GM11168 (cell line): ENCODE measurements at regions not wholly inside any gene's neighbourhood (a gene's known extent, or its start where the extent isn't known, plus 50 kb on each side); places are given as distances from the start of the nearest gene placed in this dataset.

Experiments used
- in situ Hi-C: fragments of 300-500 bp; cut with MboI; formaldehyde crosslinking; loops from one replicate; pipeline ENCODE4 v1.12.0; 2022; ENCODE audit warnings: low sequenced_read_pairs; ENCODE audit not compliant: unreplicated experiment

DNA sequence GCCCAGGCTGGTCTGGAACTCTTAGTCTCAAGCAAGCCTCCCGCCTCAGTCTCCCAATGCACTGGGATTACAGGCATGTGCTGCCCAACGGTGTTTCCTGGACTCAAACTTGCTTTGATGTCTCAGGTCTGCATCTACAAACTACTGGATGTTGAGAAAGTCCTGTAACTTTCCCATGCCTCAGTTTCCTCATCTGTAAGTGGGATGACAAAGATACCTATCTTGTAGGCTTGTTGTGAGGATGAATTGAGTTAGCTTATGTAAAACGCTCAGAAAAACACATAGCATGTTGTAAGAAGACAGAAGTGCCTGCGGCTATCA is 63.6 kb upstream of the NUDT4 start:
- in situ Hi-C loops = no loop called here

DNA sequence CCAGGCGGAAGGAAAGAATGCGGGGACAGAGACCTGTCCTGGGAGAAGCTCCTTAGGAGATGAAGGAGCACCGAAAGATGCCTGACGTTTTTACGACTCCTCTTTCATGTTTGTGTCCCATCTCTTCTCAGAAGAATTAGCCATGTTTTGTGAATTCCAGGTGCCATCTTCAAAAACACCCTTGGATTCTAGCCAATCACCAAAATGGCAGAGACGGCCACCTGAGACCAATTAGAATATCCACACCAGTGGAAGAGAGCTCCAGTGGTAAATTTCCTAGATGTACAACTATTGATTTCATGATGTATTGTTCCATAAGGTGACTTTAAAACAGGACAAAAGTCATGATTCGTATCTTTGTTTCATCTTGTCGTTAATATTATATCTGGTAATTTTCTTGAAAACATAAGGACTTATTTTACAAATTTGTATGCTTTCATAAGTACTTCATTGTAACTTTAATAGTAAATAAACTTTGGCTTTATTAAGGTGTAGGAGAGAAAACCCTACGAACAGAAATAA is 62.3 kb upstream of the NUDT4 start:
- in situ Hi-C loops = no loop called here

DNA sequence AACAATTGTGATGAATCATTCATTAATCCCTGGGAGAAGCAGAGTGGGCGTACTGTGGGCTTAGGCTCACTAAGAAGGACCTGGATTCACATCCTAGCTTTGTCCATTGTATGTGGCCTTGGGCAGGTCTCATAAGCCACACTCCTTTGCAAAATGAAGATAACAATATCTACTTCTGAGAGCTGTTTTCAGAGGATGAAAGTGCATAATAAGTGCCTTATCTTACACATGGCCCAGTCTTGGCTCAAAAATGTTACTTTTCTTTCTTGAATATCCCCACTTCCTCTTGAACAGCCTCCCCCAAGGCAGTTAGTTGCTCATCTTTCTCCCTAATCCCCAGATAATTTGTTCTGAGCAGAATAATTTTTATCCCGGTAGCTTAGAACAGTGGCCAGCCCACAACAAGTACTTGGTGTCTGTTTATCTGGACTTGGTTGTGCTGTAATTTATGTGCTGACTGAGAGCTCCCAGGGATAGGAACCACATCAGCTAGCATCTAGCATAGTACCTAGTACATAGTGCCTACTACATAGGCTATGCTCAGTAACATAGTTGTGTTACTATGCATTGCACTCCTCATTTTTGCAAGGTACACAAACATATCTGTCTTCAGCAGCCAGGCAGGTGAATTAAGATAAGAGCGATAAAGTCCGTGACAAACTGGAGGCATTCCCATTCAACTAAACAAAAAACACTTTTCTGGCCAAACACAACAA is 61.7 kb upstream of the NUDT4 start:
- in situ Hi-C loops = no loop called here

- in situ Hi-C loops = no loop called here
Observed at GRCh38 chr12:93316623-93316971, 61.1 kb upstream of the NUDT4 start.

- in situ Hi-C loops = no loop called here
Observed at GRCh38 chr12:93317227-93317626, 60.5 kb upstream of the NUDT4 start.

DNA sequence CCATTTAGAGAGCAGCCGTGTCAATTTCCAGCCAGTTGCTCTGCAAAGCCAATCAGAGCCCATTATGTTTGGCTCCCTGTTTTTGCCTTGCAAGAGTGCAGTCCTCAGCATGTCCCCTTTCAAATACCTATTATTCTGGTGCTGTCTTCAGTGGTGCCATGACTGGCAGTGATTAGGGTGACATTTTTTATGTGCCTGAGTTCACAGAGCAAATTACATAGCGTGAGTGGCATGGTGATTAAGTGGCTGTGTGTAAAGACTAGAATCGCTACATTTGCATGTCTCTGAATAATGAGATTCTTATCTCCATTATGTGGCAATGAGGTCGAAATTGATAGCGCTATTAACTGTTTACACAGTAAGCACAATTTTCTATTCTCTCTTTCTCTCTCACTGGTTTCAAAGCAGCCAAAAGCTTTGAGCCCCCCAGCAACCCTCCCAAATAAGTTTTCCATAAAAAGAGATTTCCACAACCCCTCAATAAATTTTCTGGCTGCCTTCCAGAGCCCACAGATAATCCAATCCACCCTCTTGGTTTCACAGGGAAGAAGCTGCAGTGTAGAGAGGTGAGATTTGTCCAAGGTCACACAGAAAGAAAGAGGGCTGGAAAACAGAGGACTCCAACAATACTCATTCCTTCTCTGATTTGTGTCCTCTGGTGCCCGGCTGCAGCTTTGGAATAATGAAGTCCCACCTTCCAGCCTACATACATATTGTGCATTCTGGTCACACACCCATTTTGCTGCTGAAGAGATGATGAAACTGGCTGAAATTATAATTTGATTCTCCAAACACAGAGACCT is 58.8 kb upstream of the NUDT4 start:
- in situ Hi-C loops = no loop called here

GRCh38 chr12:93319523-93320050 is 58.1 kb upstream of the NUDT4 start:
- in situ Hi-C loops = no loop called here

DNA sequence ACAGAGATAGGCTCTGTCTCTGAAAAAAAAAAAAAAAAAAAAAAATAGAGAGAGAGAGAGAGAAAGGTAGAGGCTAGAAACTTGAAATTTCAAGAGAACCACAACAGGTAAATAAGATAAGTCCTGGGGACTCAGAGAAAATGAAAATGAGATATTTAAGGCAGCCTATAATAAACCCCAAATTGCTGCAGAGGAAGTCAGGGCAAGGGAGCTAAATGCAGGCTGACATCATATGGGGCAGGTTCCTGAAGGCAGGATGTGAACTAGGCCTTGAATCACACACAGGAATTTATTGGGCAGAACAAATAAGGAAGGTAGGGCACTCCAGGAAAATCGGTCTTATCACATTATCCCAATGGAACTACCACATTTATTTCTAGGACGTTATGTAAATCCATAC is 54.9 kb upstream of the NUDT4 start:
- in situ Hi-C loops = no loop called here

- in situ Hi-C loops = no loop called here
Observed at GRCh38 chr12:93323625-93324329, 53.9 kb upstream of the NUDT4 start.

DNA sequence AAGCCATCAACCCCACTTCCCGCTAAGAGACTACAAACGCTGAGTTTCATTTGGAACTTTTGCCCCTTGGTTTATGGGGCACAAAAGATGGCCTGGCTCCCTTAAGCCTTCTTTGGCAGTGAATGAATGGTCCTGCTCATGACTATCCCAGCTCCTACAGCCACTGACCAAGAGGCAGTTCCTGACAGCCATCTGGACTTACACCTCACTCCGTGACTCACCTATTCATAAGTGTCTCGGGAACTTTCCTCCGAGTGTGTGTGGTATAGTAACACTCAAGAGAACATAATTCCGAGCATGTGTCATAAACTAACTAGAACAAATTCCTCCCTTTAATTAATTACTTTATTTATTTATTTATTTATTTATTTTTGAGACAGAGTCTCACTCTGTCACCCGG is 51.9 kb upstream of the NUDT4 start:
- in situ Hi-C loops = no loop called here
